Large intestine (tissue), 3 donors: ENCODE measurements at regions not wholly inside any gene's neighbourhood (a gene's known extent, or its start where the extent isn't known, plus 50 kb on each side); places are given as distances from the start of the nearest gene placed in this dataset.
"Not testable (repeated sequence)": the region's sequence is repeated elsewhere in the genome, so short reads cannot be mapped to it uniquely, and the experiment has no call there.

Source experiments
- DNase-seq, 2 donors: peaks; one replicate each; pipeline versions ENCODE4 v3.0.0 to v3.0.0-alpha.2; 2013
- H3K27ac ChIP-seq: one replicate; pipeline ENCODE4 v1.5.1; 2013; ENCODE audit warnings: low read length
- H3K27me3 ChIP-seq: 2 replicates; pipeline ENCODE4 v1.6.1; 2013; ENCODE audit warnings: low read length; ENCODE audit not compliant: control insufficient read depth, insufficient read depth
- H3K36me3 ChIP-seq: 2 replicates; pipeline ENCODE4 v1.6.1; 2013; ENCODE audit warnings: low read length; ENCODE audit not compliant: control insufficient read depth, insufficient read depth
- H3K4me1 ChIP-seq: one replicate; pipeline ENCODE4 v1.6.1; 2013; ENCODE audit warnings: low read length; ENCODE audit not compliant: control insufficient read depth, insufficient read depth
- H3K4me3 ChIP-seq: one replicate; pipeline ENCODE4 v1.5.1; 2013; ENCODE audit warnings: low read length
- H3K9me3 ChIP-seq: one replicate; pipeline ENCODE4 v1.6.1; 2013; ENCODE audit warnings: mild to moderate bottlenecking, low read depth, low read length, moderate library complexity; ENCODE audit not compliant: control insufficient read depth
- WGBS: methylation state at CpG from one replicate; pipeline ENCODE4 v1.1.5; 2013; ENCODE audit warnings: low lambda C conversion rate; ENCODE audit not compliant: insufficient coverage; 5-methylcytosine and 5-hydroxymethylcytosine counted together

GRCh38 chr2:198880986-198881385, 576.8 kb downstream of the SATB2 start:
- no peak for DNase-seq
- no peaks in the 10 kb centered on the region for H3K27me3 ChIP-seq
- no peak overlapping the region for H3K4me3 ChIP-seq
- H3K36me3 ChIP-seq: no peaks in the 10 kb centered on the region
- no peaks in the 10 kb centered on the region for H3K4me1 ChIP-seq
- H3K27ac ChIP-seq: no peak overlapping the region
- H3K9me3 ChIP-seq: no peaks in the 10 kb centered on the region

- Histone ChIP-seq H3K36me3 (no peaks in the 10 kb centered on the region), H3K9me3 (no peaks in the 10 kb centered on the region)
- DNase-seq: no peak
These were observed 577.3 kb downstream of the SATB2 start for GRCh38 chr2:198880421-198880820.

DNA sequence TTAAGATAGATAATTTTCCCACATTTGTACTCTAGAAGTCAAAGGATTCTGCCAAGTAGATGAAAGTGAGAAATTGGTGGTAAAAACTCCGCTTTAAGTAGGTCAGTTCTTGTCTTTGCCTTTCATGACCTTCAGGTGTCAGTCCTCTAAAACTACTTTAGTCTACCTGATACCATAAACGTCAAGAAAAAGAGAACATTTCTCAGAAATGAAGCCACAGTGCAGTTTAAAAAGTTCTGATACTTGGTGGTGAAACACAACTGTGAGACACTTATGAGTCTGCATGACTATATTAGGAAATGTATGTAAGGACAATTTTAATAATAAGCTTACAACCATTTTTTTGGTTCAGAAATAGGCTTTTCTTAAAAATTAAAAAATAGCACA, 583.3 kb downstream of the SATB2 start:
- H3K9me3 ChIP-seq: no peaks in the 10 kb centered on the region
- H3K27ac ChIP-seq: no peak overlapping the region
- H3K36me3 ChIP-seq: no peaks in the 10 kb centered on the region
- no peaks in the 10 kb centered on the region for H3K4me1 ChIP-seq
- 78% methylated on average over 1 of the region's 2 CpGs for WGBS
- no peaks in the 10 kb centered on the region for H3K27me3 ChIP-seq
- H3K4me3 ChIP-seq: no peak overlapping the region
- no peak for DNase-seq

More at GRCh38 chr2:198880421-198880820, 577.3 kb downstream of the SATB2 start:
- H3K27ac ChIP-seq: no peak overlapping the region
- H3K4me1 ChIP-seq: no peaks in the 10 kb centered on the region
- no peaks in the 10 kb centered on the region for H3K27me3 ChIP-seq
- H3K4me3 ChIP-seq: no peak overlapping the region

DNA sequence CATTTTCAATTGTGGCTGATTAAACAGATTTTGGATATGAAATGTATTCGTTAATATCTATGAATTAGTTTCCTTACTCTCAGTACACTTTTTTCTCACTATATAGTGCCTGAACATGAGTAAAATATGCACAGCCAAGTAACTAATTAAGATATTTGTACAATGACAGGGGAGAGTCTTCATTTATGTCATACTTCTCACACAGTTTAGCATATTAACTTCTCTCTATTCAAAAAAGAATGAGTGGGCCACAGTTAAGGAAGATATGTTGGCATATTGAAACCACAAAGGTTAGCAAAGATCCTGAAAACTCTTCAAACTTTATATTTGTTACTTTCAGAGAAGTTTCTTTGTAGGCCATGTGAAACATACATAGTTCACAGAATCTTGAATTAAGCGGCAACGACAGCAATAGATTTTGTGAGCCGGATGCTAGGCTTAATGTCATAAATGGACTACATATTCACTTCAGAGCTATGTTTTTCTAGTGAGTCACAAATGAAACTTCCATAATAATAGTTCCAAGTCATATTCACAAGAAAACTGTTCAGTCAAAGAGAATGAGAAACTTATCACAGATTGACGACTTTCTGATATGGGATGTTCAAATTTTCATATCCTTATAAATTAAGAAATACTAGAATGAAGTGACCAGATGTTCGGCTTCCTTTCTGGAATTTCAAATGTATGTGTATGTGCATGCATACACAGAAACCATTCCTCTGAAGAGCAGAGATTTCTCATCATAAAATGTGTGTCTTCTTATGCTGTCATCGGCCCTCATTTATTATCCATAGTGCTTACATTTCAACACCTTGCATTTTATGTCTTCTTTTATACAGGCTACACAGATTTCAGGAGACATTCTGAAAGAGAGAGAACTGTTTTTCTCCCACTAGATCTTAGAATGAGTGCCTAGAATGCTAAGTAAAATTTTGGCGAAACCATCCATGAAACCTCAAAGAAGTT, 584.0 kb downstream of the SATB2 start:
- 86% methylated on average over 1 of the region's 8 CpGs for WGBS
- no peaks in the 10 kb centered on the region for H3K9me3 ChIP-seq
- H3K4me3 ChIP-seq: no peak overlapping the region
- DNase-seq: no peak
- H3K4me1 ChIP-seq: no peaks in the 10 kb centered on the region
- H3K27ac ChIP-seq: no peak overlapping the region
- no peaks in the 10 kb centered on the region for H3K27me3 ChIP-seq
- H3K36me3 ChIP-seq: no peaks in the 10 kb centered on the region

DNA sequence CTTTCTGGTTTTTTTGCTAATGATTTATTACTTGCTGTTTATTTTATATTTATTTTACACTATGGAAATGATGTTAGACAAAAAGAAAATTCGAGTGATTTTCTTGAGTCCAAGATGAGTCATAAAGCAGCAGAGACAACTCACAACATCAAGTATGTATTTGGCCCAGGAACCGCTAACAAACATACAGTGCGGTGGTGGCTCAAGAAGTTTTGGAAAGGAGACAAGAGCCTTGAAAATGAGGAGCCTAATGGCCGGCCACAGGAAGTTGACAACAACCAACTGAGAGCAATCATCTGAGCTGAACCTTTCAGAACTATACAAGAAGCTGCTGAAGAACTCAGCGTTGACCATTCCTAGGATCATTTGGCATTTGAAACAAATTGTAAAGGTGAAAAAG, 594.1 kb downstream of the SATB2 start:
- H3K9me3 ChIP-seq: peaks cover 6% of the 10 kb centered on the region
- no peaks in the 10 kb centered on the region for H3K36me3 ChIP-seq
- H3K4me1 ChIP-seq: no peaks in the 10 kb centered on the region
- 78% methylated on average over 1 of the region's 5 CpGs for WGBS
- no peak overlapping the region for H3K27ac ChIP-seq
- no peak overlapping the region for H3K4me3 ChIP-seq
- H3K27me3 ChIP-seq: no peaks in the 10 kb centered on the region
- no peak for DNase-seq

DNA sequence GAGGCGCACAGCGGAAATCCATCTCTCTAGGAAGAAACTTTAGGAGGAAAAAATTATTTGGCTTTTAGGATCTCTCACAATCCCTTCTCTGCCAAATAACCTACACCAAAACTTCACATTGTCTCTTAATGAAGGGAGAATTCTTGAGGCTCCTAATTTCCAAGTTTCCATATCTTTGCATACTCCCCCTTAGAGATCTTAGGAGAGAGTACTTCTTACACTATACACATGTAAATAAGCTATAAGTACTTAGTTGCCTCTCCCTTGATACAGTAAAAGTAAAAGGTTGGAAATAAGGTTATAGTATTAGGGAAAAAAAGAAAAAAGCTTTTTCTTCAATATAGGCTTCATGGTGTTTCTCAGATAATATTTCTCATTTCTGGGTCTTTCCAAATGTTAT, 596.7 kb downstream of the SATB2 start:
- WGBS: no CpG with 5 or more reads among the region's 2 CpGs
- no peak overlapping the region for H3K4me3 ChIP-seq
- no peaks in the 10 kb centered on the region for H3K36me3 ChIP-seq
- H3K4me1 ChIP-seq: no peaks in the 10 kb centered on the region
- peaks cover 9% of the 10 kb centered on the region for H3K9me3 ChIP-seq
- H3K27me3 ChIP-seq: no peaks in the 10 kb centered on the region
- DNase-seq: no peak
- no peak overlapping the region for H3K27ac ChIP-seq

- no peaks in the 10 kb centered on the region for H3K27me3 ChIP-seq
- peaks cover 9% of the 10 kb centered on the region for H3K9me3 ChIP-seq
- no peak for DNase-seq
- no peak overlapping the region for H3K27ac ChIP-seq
- no peaks in the 10 kb centered on the region for H3K4me1 ChIP-seq
- 100% methylated on average over 1 of the region's 1 CpG for WGBS
- no peak overlapping the region for H3K4me3 ChIP-seq
- H3K36me3 ChIP-seq: no peaks in the 10 kb centered on the region
These were observed 600.5 kb downstream of the SATB2 start for GRCh38 chr2:198857246-198857645.

- not testable (repeated sequence) for H3K36me3 ChIP-seq, H3K4me3 ChIP-seq, H3K27ac ChIP-seq, DNase-seq, H3K9me3 ChIP-seq, H3K27me3 ChIP-seq, H3K4me1 ChIP-seq
- no CpG with 5 or more reads among the region's 6 CpGs for WGBS
These were observed 602.0 kb downstream of the SATB2 start for GRCh38 chr2:198855746-198856145.

DNA sequence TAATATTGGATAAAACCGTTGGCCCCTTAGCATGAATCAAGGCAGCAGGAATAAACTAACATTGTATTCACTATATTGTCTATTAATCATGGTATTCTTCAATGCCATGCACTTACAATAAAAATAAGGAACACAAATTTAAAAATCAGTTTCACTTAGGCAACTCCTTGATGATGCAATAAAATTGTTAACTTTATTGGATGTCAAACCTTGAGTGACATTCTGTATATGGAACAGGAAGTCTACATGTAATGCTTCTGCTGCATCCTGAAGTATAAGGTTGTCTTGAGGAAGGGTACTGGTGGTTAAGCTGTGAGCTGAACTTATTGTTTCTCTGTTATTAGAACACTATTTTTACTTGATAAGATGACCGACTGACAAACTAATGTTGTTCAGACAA, 605.5 kb downstream of the SATB2 start:
- no peak overlapping the region for H3K4me3 ChIP-seq
- no CpG with 5 or more reads among the region's 2 CpGs for WGBS
- no peak for DNase-seq
- H3K4me1 ChIP-seq: no peaks in the 10 kb centered on the region
- H3K36me3 ChIP-seq: no peaks in the 10 kb centered on the region
- H3K27me3 ChIP-seq: no peaks in the 10 kb centered on the region
- no peaks in the 10 kb centered on the region for H3K9me3 ChIP-seq
- H3K27ac ChIP-seq: no peak overlapping the region

GRCh38 chr2:198825534-198825933, 632.2 kb downstream of the SATB2 start:
- Histone ChIP-seq H3K27me3 (no peaks in the 10 kb centered on the region), H3K4me1 (no peaks in the 10 kb centered on the region), H3K27ac (no peak overlapping the region), H3K9me3 (no peaks in the 10 kb centered on the region), H3K4me3 (no peak overlapping the region), H3K36me3 (no peaks in the 10 kb centered on the region)
- DNase-seq: no peak

- Histone ChIP-seq H3K4me1 (no peaks in the 10 kb centered on the region), H3K27ac (no peak overlapping the region), H3K9me3 (no peaks in the 10 kb centered on the region), H3K27me3 (no peaks in the 10 kb centered on the region), H3K36me3 (no peaks in the 10 kb centered on the region), H3K4me3 (no peak overlapping the region)
- no peak for DNase-seq
- no CpG with 5 or more reads among the region's 1 CpG for WGBS
These were observed 640.2 kb downstream of the SATB2 start for GRCh38 chr2:198817536-198817935.
